ENCODE measurements at regions not wholly inside any gene's neighbourhood (a gene's known extent, or its start where the extent isn't known, plus 50 kb on each side); places are given as distances from the start of the nearest gene placed in this dataset.

GRCh38 chr4:144294211-144294610, 153.7 kb upstream of the GYPA start:
- no peak for FAIRE-seq
- H3K9me3 ChIP-seq (replicated peaks; ENCODE audit: control insufficient read depth, insufficient read depth, low read depth, low read length) = no peaks in the 10 kb centered on the region
- H3K36me3 ChIP-seq (ENCODE audit: control insufficient read depth, insufficient read depth, low read length) = no peaks in the 10 kb centered on the region
- in situ Hi-C loops (cut with MboI) = no loop called here
- ChIA-PET POLR2A (interaction anchor here (1.4 kb wide), 1 partner anchor 8 kb away, joined by 4 read pairs; no protein-coding TSS in a partner anchor), CTCF (ENCODE audit: low intra/inter-chr PET ratio) (no interaction called here)
- 0% methylated on average over 1 of the region's 1 CpG for whole genome bisulfite sequencing (ENCODE audit: insufficient coverage, low coverage, missing lambda C conversion rate)
- H3K4me3 ChIP-seq = no peak overlapping the region
- H3K4me1 ChIP-seq (replicated peaks in 1 of 2; ENCODE audit: control insufficient read depth in 2 of 2, insufficient read depth in 2 of 2, low read length in 2 of 2) = no peaks in the 10 kb centered on the region
- DNase-seq (ENCODE audit: extremely low read depth in 1 of 4, low spot score in 3 of 4) = no peak
- ATAC-seq = no peak
- H4K20me1 ChIP-seq (replicated peaks; ENCODE audit: control insufficient read depth, insufficient read depth, low read length) = no peaks in the 10 kb centered on the region
- no TSS peak for BruUV-seq (replicated peaks)
- H3K27me3 ChIP-seq (ENCODE audit: control insufficient read depth in 2 of 2, insufficient read depth in 2 of 2, low read length in 2 of 2) = no peaks in the 10 kb centered on the region
- no peak overlapping the region for H2AFZ ChIP-seq (ENCODE audit: low read depth, low read length)
- H3K4me2 ChIP-seq (ENCODE audit: insufficient read depth, low read length) = no peak overlapping the region
- H3K27ac ChIP-seq (ENCODE audit: extremely low read depth, low read depth, low read length) = no peak overlapping the region
- H3K9ac ChIP-seq (ENCODE audit: insufficient read depth in 1 of 2, low read depth in 2 of 2, low read length in 2 of 2) = no peak overlapping the region
- intact Hi-C loops (cut with micrococcal nuclease) = no loop called here
- no peaks in the 10 kb centered on the region for H3K9me1 ChIP-seq (ENCODE audit: control insufficient read depth, insufficient read depth, low read length)
- H3K79me2 ChIP-seq (ENCODE audit: control insufficient read depth, insufficient read depth, low read length) = no peaks in the 10 kb centered on the region
- TF ChIP-seq ETV1 (tag; conservative IDR thresholded peaks at IDR 0.05; ENCODE audit: low read depth) (no peak), ARID2 (IDR thresholded peaks at IDR 0.05) (no peak), UBTF (IDR thresholded peaks at IDR 0.05; ENCODE audit: borderline replicate concordance in 1 of 2, low read depth in 2 of 2, low read length in 2 of 2) (no peak), KDM2B (CRISPR knock-in tag; IDR thresholded peaks at IDR 0.05) (no peak), ZNF76 (CRISPR knock-in tag; IDR thresholded peaks at IDR 0.05; ENCODE audit: borderline replicate concordance) (no peak), HEY1 (CRISPR knock-in tag; IDR thresholded peaks at IDR 0.05; ENCODE audit: borderline replicate concordance) (no peak), ZNF79 (CRISPR knock-in tag; IDR thresholded peaks at IDR 0.05; ENCODE audit: low read depth) (no peak), CBX2 (IDR thresholded peaks at IDR 0.05; ENCODE audit: insufficient read depth, low read length, poor library complexity, severe bottlenecking) (no peak), NR4A1 (CRISPR knock-in tag; IDR thresholded peaks at IDR 0.05) (no peak), NR4A1 (tag; IDR thresholded peaks at IDR 0.05) (no peak), NR2C1 (IDR thresholded peaks at IDR 0.05) (no peak), NR2C1 (tag; IDR thresholded peaks at IDR 0.05) (no peak)
- TF ChIP-seq, protein P1, sequence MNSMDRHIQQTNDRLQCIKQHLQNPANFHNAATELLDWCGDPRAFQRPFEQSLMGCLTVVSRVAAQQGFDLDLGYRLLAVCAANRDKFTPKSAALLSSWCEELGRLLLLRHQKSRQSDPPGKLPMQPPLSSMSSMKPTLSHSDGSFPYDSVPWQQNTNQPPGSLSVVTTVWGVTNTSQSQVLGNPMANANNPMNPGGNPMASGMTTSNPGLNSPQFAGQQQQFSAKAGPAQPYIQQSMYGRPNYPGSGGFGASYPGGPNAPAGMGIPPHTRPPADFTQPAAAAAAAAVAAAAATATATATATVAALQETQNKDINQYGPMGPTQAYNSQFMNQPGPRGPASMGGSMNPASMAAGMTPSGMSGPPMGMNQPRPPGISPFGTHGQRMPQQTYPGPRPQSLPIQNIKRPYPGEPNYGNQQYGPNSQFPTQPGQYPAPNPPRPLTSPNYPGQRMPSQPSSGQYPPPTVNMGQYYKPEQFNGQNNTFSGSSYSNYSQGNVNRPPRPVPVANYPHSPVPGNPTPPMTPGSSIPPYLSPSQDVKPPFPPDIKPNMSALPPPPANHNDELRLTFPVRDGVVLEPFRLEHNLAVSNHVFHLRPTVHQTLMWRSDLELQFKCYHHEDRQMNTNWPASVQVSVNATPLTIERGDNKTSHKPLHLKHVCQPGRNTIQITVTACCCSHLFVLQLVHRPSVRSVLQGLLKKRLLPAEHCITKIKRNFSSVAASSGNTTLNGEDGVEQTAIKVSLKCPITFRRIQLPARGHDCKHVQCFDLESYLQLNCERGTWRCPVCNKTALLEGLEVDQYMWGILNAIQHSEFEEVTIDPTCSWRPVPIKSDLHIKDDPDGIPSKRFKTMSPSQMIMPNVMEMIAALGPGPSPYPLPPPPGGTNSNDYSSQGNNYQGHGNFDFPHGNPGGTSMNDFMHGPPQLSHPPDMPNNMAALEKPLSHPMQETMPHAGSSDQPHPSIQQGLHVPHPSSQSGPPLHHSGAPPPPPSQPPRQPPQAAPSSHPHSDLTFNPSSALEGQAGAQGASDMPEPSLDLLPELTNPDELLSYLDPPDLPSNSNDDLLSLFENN (IDR thresholded peaks at IDR 0.05; ENCODE audit: low read depth in 2 of 2, low read length in 2 of 2) = no peak
- TF ChIP-seq, protein P2, sequence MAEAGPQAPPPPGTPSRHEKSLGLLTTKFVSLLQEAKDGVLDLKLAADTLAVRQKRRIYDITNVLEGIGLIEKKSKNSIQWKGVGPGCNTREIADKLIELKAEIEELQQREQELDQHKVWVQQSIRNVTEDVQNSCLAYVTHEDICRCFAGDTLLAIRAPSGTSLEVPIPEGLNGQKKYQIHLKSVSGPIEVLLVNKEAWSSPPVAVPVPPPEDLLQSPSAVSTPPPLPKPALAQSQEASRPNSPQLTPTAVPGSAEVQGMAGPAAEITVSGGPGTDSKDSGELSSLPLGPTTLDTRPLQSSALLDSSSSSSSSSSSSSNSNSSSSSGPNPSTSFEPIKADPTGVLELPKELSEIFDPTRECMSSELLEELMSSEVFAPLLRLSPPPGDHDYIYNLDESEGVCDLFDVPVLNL (CRISPR knock-in tag; IDR thresholded peaks at IDR 0.05; ENCODE audit: low read depth) = no peak
- TF ChIP-seq, protein P3, sequence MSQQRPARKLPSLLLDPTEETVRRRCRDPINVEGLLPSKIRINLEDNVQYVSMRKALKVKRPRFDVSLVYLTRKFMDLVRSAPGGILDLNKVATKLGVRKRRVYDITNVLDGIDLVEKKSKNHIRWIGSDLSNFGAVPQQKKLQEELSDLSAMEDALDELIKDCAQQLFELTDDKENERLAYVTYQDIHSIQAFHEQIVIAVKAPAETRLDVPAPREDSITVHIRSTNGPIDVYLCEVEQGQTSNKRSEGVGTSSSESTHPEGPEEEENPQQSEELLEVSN (IDR thresholded peaks at IDR 0.05; ENCODE audit: borderline replicate concordance in 1 of 2, extremely low read depth in 1 of 2, insufficient read depth in 1 of 2, insufficient read length in 1 of 2, low read depth in 1 of 2, low read length in 1 of 2, poor library complexity in 1 of 2, severe bottlenecking in 1 of 2) = no peak
